GM18870 (cell line): ENCODE measurements at regions not wholly inside any gene's neighbourhood (a gene's known extent, or its start where the extent isn't known, plus 50 kb on each side); places are given as distances from the start of the nearest gene placed in this dataset.

Experiments used
- ATAC-seq: cut with Tn5 transposase; IDR thresholded peaks from one replicate; pipeline ENCODE4 v1.9.1; 2021; ENCODE audit warnings: moderate library complexity; ENCODE audit not compliant: unreplicated experiment

- no peak for ATAC-seq
Observed at GRCh38 chr2:33877348-33878016, 278.4 kb upstream of the FAM98A start.

DNA sequence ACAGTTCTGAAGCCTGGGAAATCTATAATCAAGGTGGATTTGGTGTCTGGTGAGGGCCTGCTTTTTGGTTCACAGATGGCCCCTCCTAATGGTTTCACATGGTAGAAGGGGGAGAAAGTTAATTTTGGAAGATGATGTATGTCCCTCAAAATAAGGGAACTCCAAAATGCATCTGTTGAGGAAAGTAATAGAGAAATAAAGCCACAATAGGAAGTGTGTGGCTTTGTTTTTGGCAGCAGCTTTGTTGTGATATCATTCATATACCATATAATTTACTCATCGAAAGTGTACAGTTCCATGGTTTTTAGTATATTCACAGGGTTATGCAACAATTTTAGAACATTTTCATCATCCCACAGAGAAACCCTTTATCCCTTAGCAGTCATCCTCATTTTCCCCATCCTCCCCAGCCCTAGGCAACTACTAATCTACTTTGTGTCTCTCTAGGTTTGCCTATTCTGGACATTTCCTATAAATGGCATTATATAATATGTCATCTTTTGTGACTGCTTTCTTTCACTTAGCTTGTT lies 274.0 kb upstream of the FAM98A start:
- no peak for ATAC-seq

GRCh38 chr2:33859811-33860461 lies 260.8 kb upstream of the FAM98A start:
- no peak for ATAC-seq

- no peak for ATAC-seq
Observed at GRCh38 chr2:33859176-33859575, 260.1 kb upstream of the FAM98A start.

DNA sequence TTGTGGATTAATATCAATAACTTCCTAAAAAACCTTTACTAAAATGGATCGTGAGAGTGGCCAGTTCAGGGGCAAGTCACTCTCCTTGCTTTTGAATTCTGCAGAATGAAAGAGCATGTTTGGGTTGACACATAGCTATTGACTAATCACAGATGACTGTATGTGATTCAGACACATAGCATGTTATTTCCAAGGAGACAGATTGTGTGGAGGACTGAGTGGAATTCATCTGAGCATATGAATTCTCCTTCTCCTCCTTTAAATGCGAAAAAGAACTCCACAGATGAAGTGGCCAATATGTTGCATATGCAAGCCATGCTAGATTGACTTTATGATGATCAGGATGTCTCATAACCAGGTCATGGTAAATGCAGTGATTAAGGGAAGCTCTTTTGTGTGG lies 249.4 kb upstream of the FAM98A start:
- ATAC-seq = no peak

DNA sequence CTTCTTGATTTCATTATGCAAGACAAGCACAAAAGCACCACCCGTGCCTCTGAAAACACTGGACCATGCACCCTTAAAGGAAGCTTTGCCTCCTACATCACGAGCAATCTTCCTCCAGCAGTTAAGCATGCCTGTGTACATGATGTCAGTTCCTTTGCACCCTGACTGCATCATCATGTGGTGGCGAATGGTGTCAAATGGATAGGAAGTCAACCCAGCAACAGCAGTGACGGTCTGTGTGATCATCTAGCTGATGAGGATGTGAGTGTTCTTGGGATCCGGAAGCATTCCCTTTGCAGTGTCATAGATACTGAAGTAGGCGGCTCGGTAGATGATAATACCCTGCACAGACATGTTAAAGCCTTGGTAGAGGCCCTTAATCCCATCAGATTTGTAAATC lies 240.7 kb upstream of the FAM98A start:
- no peak for ATAC-seq

DNA sequence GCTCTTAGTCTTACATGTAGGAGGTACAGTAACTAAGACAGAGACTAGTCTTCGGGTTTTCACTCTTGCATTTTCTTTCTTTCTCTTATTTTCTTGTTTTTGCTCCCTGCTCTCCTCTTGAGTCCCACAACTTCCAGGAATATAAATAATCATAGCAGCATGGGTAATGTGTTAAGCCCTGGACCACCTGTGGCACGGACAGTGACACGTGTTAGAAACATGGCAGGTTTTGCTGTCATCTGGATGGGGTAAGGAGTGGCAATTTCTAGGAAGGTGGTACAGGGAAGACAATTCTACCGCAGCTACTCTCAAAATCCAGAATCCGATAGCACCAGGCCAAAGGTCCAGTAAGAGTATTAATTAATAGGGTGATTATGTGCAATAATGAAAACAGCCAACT lies 237.5 kb upstream of the FAM98A start:
- ATAC-seq = no peak

DNA sequence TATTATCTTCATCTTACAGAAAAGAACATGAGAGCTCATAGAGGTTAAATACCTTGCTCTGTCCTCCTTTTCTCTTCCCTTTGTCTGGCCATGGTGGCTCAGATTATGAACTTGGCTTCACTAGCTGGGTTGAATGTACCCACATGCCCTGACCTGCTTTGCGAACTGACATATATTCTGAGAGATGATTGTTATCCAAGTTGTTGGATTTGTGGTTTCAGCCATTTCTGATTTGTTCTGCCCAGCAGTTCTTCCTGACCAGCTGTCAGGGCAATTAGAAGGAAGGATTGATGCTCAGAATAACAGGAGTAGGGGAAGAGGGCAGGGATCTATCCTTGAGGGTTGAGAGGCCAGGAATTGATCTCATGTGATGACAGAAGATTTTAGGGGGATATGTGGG lies 236.8 kb upstream of the FAM98A start:
- no peak for ATAC-seq

DNA sequence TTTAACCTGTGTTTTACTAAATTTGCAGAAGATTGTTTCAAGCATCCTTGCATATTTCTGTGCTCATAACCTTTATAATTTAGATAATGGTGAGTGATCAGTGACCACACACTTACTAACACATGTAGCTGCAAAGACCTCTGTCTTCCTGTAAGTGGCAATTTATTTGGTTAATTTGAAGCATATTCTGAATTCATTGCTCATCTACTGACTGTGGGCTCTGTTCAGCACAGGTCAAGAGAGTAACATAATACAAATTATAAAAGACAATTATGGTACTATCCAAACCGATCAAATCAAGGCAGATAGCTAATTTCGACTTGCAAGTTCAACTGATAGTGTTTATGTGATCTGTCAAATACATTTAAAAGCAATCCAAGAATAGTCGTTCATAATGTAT lies 223.9 kb upstream of the FAM98A start:
- ATAC-seq = no peak

GRCh38 chr2:33812707-33813106 lies 213.6 kb upstream of the FAM98A start:
- no peak for ATAC-seq

- no peak for ATAC-seq
Observed at GRCh38 chr2:33810046-33810835, 211.1 kb upstream of the FAM98A start.

DNA sequence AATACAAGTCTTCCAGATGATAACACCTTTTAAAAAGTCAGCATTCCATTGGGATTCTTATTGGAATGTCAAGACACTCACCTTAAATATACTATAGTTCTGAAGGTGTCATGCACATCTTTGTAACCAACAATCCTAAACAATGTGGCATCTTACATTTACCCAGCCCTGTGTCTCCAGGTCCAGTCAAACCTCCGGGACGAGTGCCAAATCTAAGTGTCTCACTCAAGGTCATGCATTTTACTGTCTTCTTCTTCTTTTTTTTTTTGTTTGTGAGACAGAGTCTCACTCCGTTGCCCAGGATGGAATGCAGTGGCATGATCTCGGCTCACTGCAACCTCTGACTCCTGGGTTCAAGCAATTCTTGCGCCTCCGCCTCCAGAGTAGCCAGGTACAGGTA lies 206.9 kb upstream of the FAM98A start:
- no peak for ATAC-seq

DNA sequence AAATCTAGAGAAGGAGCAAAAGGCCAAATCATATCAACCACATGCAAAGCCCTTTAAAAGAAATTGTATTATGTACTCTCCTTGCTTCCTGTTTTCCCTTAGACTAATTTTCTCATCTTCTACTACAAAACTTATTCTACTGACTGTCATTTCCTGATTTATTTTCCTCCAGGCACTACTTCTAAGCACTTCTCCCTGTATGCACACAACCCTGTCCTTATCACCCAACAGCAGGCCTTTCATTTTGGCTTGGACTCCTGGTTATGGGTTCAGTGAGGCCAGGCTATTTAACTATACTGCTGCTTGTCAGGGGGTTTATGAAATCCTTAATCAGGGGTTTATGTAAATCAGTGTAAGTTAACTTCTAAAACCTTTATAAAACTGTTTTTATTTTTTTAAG lies 205.1 kb upstream of the FAM98A start:
- no peak for ATAC-seq

GRCh38 chr2:33796511-33796910 lies 197.4 kb upstream of the FAM98A start:
- ATAC-seq = no peak

GRCh38 chr2:33791625-33792024 lies 192.5 kb upstream of the FAM98A start:
- no peak for ATAC-seq

GRCh38 chr2:33788044-33788443 lies 188.9 kb upstream of the FAM98A start:
- ATAC-seq = no peak

- no peak for ATAC-seq
Observed at GRCh38 chr2:33786881-33787280, 187.8 kb upstream of the FAM98A start.

GRCh38 chr2:33785201-33786106 lies 186.4 kb upstream of the FAM98A start:
- ATAC-seq = peak; percentile 95

- ATAC-seq = no peak
Observed at GRCh38 chr2:33784488-33784887, 185.4 kb upstream of the FAM98A start.

DNA sequence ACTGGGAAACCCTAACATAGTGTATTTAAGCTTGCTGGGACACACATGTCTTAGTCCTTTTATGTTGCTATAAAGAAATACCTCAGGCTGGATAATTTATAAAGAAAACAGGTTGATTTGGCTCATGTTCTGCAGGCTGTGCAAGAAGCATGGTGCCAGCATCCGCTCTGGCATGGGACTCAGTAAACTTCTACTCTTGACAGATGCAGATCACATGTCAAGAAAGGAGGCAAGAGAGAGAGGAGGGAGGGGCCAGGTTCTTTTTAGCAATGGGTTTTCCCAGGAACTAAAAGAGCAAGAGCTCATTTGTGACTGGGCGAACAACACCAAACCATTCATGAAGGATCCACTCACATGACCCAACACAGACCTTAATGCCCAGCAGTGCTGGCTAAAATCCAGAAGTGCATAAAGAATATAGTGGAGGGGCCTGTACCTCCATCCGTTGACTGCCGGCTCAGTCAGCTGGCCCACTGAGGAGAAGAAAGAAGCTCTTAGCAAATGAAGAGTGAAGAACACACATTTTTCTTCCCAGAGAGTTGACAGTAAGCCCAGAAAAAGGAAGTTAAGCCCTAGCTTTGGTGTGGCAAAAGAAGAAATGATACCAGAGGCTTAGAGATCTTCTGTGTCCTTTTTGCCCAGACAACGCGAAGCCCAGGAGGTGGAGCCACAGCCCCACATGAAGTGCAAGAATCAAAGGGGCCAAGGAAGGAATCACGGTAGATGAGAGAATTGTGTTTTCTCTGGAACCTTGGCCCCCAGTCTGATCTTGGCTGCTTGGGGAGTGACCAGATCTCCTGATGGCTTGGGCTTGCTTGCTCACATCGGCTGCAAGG lies 183.5 kb upstream of the FAM98A start:
- no peak for ATAC-seq
